ENCODE measurements at regions not wholly inside any gene's neighbourhood (a gene's known extent, or its start where the extent isn't known, plus 50 kb on each side); places are given as distances from the start of the nearest gene placed in this dataset.

- no peak for TF ChIP-seq CTCF (IDR thresholded peaks at IDR 0.05; ENCODE audit: insufficient read depth, low read depth, low read length, missing control alignments)
- no peak for DNase-seq (ENCODE audit: low read depth)
- H3K4me3 ChIP-seq (ENCODE audit: low read depth, low read length) = no peak overlapping the region
These were observed 110.0 kb downstream of the AQP9 start for GRCh38 chr15:58247855-58248842.

GRCh38 chr15:58249646-58250312 lies 111.6 kb downstream of the AQP9 start:
- DNase-seq (ENCODE audit: low read depth) = no peak
- H3K4me3 ChIP-seq (ENCODE audit: low read depth, low read length) = no peak overlapping the region
- TF ChIP-seq CTCF (IDR thresholded peaks at IDR 0.05; ENCODE audit: insufficient read depth, low read depth, low read length, missing control alignments) = no peak

GRCh38 chr15:58252586-58253323 lies 114.6 kb downstream of the AQP9 start:
- TF ChIP-seq CTCF (IDR thresholded peaks at IDR 0.05; ENCODE audit: insufficient read depth, low read depth, low read length, missing control alignments) = no peak
- DNase-seq (ENCODE audit: low read depth) = no peak
- H3K4me3 ChIP-seq (ENCODE audit: low read depth, low read length) = no peak overlapping the region

- no peak for DNase-seq (ENCODE audit: low read depth)
- no peak overlapping the region for H3K4me3 ChIP-seq (ENCODE audit: low read depth, low read length)
- no peak for TF ChIP-seq CTCF (IDR thresholded peaks at IDR 0.05; ENCODE audit: insufficient read depth, low read depth, low read length, missing control alignments)
These were observed 119.7 kb downstream of the AQP9 start for GRCh38 chr15:58257776-58258325.

GRCh38 chr15:58258501-58259292 lies 120.5 kb downstream of the AQP9 start:
- DNase-seq (ENCODE audit: low read depth) = no peak
- H3K4me3 ChIP-seq (ENCODE audit: low read depth, low read length) = no peak overlapping the region
- TF ChIP-seq CTCF (IDR thresholded peaks at IDR 0.05; ENCODE audit: insufficient read depth, low read depth, low read length, missing control alignments) = no peak

GRCh38 chr15:58260205-58260724 lies 122.1 kb downstream of the AQP9 start:
- no peak overlapping the region for H3K4me3 ChIP-seq (ENCODE audit: low read depth, low read length)
- DNase-seq (ENCODE audit: low read depth) = no peak
- TF ChIP-seq CTCF (IDR thresholded peaks at IDR 0.05; ENCODE audit: insufficient read depth, low read depth, low read length, missing control alignments) = no peak
